HG03457 (cell line): ENCODE measurements at regions not wholly inside any gene's neighbourhood (a gene's known extent, or its start where the extent isn't known, plus 50 kb on each side); places are given as distances from the start of the nearest gene placed in this dataset.

Experiments
- ATAC-seq: cut with Tn5 transposase; IDR thresholded peaks from one replicate; pipeline ENCODE4 v1.9.1; 2021; ENCODE audit warnings: moderate number of reproducible peaks; ENCODE audit not compliant: unreplicated experiment

DNA sequence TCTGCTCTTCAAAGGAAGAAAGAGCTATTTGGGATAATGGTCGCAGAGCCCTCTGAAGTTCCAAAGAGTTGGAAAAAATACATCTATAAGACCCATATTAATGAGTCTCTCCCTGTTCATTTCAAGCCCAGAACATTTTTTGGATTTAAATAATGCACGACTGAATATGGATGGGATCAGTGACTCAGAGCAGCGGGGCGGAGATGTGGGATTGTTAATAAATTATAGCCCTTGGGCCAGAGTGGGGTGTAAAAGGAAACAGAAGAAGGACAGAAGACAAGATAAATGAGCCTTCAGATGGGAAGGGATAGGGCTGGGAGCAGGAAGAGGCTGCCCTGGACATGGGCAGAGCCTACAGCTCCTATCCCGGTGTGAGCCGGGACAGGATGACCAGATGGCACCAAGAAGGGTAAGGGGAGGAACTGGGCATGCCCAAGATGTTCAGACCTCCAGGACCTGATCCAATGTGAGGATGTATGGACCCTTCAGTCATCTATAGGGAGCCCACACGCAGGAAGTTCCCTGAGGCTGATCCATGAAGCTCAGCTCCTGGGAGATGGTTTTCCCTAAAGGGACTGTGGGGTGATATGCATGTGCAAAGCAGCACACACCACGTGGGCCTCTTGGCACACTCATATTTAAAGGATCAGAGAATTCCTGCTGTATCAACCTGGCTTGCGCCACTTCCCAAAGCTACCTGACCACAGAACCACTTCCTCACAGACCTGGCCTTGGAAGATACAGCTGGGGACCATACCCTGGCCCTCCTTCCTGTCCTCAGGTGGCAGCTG, 96.1 kb upstream of the PLXNA4 start:
- no peak for ATAC-seq

GRCh38 chr7:132666774-132667172, 90.5 kb upstream of the PLXNA4 start:
- ATAC-seq = no peak

DNA sequence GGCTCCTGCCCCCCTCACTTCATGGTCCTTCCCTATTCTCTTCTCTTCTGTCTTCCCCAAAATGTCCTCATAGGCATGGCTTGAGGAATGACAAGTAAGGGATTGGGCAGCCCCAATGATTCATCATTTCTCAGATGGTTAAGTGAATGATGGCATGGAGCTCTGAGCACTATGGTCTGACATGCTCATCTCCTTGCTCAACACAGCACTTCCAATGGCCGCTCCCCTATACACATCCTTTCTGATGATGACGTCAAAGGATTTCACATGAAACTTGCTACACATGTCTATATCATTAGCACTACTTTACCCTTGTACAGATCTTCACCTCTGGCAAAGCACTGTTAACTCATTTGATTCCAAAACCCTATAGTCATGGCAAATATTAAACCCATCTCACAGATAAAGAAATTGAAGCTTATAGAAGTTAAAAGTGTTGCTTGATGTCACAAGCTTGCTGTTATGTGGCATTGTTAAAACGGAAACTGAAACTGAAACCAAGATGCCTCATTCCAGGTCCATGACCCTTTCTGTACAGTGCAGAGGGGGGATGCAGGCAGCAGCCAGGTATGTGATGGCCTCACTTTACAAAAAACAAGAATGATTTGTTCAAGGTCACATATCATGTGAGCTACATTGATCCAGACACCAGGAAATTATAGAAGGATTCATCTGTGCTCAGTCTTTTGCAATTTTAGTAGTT, 90.0 kb upstream of the PLXNA4 start:
- ATAC-seq = no peak

DNA sequence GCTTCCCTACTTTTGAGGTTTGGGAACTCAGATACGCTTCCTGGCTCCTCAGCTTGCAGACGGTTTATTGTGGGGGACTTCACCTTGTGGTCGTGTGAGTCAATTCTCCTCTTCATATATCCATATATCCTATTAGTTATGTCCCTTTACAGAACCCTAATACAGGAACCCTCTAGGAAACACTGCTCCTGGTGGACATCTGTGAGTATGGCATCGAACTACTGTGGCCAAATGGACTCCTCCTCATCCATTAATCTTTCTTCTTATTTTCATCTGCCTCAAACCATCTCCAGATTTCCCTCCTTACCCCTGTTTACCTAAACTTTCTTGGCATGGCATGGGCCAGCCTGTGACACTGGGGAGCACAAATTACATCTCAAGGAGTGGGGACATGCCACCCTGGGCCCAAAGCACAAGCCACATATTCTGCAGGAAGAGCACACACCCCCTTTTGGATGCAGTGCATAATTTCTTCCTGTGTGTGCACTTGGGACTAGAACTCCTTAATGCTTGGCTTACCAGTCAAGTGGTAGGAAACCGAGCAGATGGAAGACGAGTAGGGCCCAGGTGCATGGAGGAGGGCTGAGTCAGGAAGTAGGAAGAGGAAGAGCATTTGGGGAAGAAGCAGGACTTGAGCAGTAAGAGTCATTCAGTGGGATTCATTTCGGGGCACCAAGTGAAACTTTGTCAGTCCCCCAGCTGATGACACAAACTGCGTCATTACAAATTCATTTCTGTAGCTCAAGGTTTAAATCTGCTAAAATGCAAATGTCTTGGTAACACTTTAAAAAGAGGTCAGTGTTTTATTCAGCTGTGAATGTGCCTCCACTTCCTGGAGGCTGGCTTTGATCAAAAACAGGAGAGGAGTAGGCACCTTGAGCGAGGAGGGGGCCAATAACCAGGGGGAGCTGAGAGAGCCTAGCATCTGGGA, 80.8 kb upstream of the PLXNA4 start:
- ATAC-seq = no peak

- ATAC-seq = no peak
Observed at GRCh38 chr7:132656341-132656740, 80.1 kb upstream of the PLXNA4 start.

- no peak for ATAC-seq
Observed at GRCh38 chr7:132655131-132655727, 79.0 kb upstream of the PLXNA4 start.

DNA sequence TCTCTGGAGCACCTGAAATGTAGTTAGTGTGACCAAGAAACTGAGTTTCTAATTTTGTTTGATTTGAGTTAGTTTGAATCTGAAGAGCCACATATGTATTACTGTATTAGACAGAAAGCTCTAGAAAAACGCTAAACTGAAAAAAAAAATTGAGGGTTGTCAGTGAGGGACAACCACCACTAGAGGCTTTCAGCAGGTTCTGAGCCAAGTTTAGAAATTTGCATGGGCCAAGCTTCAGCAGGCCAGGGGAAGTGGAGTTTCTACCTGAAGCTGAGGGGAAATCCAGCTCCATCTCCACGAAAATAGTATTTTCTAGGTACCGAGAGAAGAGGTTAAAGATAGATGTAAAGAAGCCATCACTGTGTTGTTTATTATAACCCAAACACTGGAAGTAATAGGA, 77.9 kb upstream of the PLXNA4 start:
- peak; percentile 41 for ATAC-seq

DNA sequence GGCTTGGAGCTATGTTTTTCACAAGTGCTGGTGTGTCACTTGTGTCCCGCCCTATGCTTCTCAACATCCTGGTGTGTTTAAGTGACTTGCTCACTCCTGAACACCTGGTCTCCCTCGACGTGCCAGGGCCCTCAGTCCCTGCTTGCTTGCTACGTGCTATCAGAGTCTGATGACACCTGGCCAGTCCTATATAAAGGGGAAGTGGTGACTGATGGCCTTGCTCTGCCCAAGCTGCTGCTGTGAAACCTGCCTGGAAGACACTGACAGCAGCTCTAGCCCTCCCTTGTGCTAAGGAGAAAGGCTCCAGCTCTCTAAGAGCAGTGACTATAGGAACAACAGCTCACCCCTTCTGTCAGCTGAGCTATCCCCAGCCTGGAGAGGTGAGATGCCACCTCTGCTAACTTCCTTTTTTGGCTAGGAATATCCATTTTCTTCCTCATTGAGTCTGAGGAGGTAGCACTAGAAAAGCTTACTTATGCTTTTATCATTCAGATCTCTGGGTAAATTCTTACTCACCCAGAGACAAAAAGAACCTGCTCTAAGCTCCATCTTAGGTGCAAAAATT, 77.2 kb upstream of the PLXNA4 start:
- no peak for ATAC-seq

DNA sequence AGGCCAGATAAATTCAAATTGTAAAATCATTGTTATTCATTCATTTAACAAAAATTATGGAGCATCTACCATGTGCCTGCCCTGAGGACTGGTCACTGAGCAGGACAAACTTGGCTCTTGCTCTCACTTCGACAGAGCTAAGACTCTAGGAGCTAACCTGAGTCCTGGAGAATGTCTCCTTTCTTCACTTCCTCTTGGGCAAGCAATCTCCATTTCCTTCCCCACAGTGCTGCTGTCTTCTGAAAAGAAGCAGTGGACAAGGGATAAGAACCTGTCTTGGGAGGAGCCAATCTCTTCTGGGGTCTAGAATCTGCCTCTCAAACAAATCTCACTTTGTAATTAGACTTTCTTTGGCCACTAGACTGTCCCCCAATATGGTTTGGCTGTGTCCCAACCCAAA, 76.2 kb upstream of the PLXNA4 start:
- no peak for ATAC-seq

DNA sequence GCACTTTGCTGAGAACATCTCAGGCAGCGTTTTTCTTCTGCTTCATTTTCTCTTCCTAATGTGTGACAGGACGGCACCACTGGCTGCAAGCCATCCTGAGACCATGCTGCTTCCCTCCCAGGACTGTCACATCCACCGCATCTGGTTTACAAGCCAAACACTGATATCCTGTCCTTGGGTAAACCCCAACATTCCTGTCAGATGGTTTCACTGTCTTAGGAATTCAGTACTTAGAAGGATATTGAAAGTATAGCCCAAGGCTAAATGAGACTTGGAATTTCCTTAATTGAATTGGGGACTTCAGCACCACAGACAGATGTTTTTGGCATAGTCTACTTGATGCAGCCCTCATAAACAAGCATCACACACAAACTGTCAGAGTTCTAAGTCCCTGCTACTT, 74.2 kb upstream of the PLXNA4 start:
- ATAC-seq = no peak

DNA sequence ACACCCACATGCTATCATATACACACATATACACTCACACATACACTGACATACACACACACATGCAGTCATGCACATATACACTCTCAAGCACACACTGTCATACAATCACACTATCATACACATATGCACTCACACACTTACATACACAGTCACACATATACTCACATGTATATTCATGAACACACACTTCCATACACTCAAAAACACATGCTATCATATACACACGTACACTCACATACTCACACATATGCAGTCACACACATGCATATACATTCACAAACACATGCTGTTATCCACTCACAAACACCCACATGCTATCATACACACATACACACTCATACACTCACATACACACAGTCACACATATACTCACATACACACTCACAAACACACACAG, 71.0 kb upstream of the PLXNA4 start:
- ATAC-seq = no peak

DNA sequence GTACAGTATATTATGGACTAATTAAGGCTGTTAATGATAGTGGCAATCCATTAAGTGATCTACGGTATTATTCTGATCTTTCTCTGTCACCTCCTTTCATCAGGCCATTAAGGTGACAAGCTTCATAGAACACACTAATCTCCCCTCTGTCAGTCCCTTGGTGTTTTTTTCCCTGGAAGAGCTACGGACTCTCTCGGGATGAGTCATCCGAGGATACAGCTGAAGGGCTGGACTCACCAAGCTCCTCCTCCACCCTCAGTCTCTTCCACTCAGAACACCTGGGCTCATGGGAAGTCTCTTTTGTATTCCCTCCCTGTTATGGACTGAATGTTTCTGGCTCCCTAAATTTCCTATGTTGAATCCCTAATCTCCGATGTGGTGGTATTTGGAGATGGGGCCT, 69.8 kb upstream of the PLXNA4 start:
- ATAC-seq = no peak

GRCh38 chr7:132643302-132643701, 67.0 kb upstream of the PLXNA4 start:
- no peak for ATAC-seq

DNA sequence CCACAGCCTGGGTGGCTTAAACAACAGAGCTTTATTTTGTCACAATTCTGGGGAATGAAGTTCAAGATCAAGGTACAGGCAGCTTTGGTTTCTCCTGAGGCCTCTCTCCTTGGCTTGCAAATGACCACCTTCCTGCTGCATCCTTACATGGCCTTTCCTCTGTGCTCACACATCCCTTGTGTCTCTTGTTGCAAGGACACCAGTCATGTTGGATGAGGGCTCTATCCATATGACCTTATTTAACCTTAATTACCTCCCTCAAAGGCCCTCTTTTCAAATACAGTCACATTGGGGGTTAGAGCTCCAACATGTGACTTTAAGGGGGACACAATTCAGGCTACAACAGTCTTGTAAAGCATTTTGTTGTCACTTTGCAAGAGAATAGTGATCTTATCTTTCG, 65.0 kb upstream of the PLXNA4 start:
- ATAC-seq = no peak

DNA sequence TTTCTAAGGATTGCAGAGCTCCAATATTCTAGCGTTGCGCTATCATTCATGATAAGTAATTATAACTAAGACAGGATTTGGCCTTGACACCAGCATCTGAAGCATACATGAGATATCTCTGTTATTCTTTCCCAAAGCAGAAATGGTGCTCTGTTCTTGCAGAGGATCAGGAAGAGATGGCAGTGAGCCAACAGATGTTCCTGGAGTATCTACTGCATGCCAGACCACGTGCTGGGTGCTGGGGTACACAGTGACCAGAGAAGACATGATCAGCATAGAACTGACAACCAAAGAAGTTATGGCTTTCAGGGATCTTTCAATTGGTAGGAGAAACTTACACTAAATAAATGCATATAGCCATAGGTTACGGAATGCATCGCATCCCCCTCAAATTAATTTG, 63.7 kb upstream of the PLXNA4 start:
- ATAC-seq = no peak

GRCh38 chr7:132638000-132638399, 61.7 kb upstream of the PLXNA4 start:
- ATAC-seq = no peak

DNA sequence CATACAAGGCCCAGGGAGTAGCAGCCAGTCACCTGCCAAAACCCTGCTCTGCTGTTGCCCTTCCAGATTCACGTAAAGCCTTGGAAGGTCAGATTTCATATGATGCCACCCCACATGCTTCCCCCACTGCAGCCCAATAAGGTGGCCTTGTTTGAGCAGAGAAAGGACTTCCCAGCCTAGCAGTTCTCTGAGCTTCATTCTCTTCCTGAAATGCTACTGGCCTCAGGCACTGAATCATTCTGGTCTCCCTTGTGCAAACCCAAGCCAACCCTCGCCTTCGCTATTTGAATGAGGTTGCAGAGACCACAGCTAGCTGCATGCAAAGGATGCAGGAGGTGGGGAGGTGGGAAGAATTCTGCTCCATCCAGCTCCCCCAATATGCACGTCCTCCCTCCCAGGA, 60.3 kb upstream of the PLXNA4 start:
- ATAC-seq = no peak

- ATAC-seq = no peak
Observed at GRCh38 chr7:132635127-132635526, 58.9 kb upstream of the PLXNA4 start.

DNA sequence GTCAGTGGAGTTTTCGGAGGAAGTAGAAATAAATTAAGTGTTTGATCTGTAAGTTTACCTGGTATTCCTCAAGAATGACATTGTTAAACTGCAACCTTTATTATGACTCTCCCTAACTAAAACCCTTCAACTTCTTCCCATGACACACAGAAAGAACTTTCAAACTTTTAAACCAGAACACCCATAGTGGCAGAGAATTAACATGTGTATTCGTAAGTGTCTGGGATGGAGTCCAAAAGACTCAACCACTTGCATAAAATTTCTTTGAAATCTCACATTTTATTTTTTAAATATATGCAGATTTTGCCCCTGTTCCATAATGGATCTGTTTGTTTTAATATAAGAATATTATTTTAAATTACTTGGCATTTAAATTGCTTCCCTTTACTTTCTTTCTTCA, 54.6 kb upstream of the PLXNA4 start:
- ATAC-seq = no peak
